ENCODE measurements at regions not wholly inside any gene's neighbourhood (a gene's known extent, or its start where the extent isn't known, plus 50 kb on each side); places are given as distances from the start of the nearest gene placed in this dataset.

DNA sequence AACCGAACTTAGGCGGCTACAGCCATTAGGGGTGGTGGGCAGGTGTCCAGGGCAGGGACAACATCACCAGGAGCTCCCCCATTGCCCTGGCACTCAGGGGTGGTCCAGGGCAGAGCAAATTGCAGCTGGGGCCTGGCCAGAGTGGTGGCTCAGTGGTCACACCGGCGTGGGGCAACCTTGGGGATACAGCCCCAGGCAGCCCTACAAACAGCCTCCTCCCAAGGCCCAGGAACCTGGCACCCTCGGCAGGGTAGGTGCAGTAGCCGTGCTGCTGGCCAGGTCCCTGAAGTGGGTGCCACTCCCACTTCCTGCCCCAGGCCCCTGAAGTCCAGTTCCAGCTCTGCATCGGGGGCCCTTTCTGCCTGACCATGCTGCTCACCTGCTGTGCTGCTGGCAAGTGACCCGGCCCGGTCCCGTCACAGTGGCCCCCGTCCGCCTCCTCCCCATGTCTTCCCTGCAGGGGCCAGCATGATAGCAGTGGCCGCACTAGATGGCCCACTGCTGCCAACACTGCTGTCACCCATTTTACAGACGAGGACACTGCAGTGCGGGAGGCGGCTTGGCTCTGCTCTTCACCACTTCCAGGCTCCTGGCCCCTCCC is 712.8 kb downstream of the MATN1 start:
- TF ChIP-seq FOXP2 (optimal IDR thresholded peaks at IDR 0.05; ENCODE audit: borderline replicate concordance, extremely low read depth, extremely low read length, insufficient read depth) (no peak), SIN3A (IDR thresholded peaks at IDR 0.05; ENCODE audit: borderline replicate concordance, insufficient read depth, low read length) (no peak)

Measured in PFSK-1 (cell line).